ENCODE measurements at regions not wholly inside any gene's neighbourhood (a gene's known extent, or its start where the extent isn't known, plus 50 kb on each side); places are given as distances from the start of the nearest gene placed in this dataset.

GRCh38 chr16:79997257-79997656 is 396.7 kb upstream of the MAF start:
- TF ChIP-seq CTCF (IDR thresholded peaks at IDR 0.05), result peak in 3 of 6 experiments; percentile 19 to 25 (median 23)
- TF ChIP-seq POLR2A (IDR thresholded peaks at IDR 0.05), result no peak

All from Peyer's patch (tissue), 4 donors.